Muscle layer of duodenum (tissue), 2 donors: ENCODE measurements at regions not wholly inside any gene's neighbourhood (a gene's known extent, or its start where the extent isn't known, plus 50 kb on each side); places are given as distances from the start of the nearest gene placed in this dataset.
"Not testable (repeated sequence)": the region's sequence is repeated elsewhere in the genome, so short reads cannot be mapped to it uniquely, and the experiment has no call there.

Source experiments
- H3K27ac ChIP-seq: one replicate; pipeline ENCODE4 v1.7.0; 2013; ENCODE audit warnings: mild to moderate bottlenecking, low read length
- H3K27me3 ChIP-seq: one replicate; pipeline ENCODE4 v1.7.0; 2013; ENCODE audit warnings: low read depth, mild to moderate bottlenecking, control low read depth, low read length
- H3K36me3 ChIP-seq, 2 donors: one replicate each; pipeline ENCODE4 v1.7.0; 2013; ENCODE audit warnings: low read length in 2 of 2, control low read depth in 1 of 2, mild to moderate bottlenecking in 1 of 2; ENCODE audit not compliant: insufficient read depth in 2 of 2, control insufficient read depth in 1 of 2
- H3K4me1 ChIP-seq, 2 donors: one replicate each; pipeline ENCODE4 v1.7.0; 2013; ENCODE audit warnings: low read length in 2 of 2, mild to moderate bottlenecking in 2 of 2, control low read depth in 1 of 2, moderate library complexity in 1 of 2; ENCODE audit not compliant: insufficient read depth in 2 of 2, control insufficient read depth in 1 of 2
- H3K4me3 ChIP-seq, 2 donors: one replicate each; pipeline ENCODE4 v1.7.0; 2013; ENCODE audit warnings: low read length in 2 of 2, low read depth in 1 of 2, mild to moderate bottlenecking in 1 of 2
- H3K9me3 ChIP-seq, 2 donors: one replicate each; pipeline ENCODE4 v1.7.0; 2013; ENCODE audit warnings: low read length in 2 of 2, control low read depth in 1 of 2, mild to moderate bottlenecking in 1 of 2; ENCODE audit not compliant: control insufficient read depth in 1 of 2
- donor health status: healthy.

DNA sequence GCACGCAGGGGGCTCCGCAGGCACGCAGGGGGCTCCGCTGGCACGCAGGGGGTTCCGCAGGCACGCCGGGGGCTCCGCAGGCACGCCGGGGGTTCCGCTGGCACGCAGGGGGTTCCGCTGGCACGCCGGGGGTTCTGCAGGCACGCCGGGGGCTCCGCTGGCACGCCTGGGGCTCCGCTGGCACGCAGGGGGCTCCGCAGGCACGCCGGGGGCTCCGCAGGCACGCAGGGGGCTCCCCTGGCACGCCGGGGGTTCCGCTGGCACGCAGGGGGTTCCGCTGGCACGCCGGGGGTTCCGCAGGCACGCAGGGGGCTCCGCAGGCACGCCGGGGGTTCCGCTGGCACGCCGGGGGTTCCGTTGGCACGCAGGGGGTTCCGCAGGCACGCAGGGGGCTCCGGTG, 138.8 kb upstream of the ALKAL2 start:
- H3K36me3 ChIP-seq, H3K9me3 ChIP-seq, H3K27ac ChIP-seq, H3K27me3 ChIP-seq, H3K4me3 ChIP-seq, H3K4me1 ChIP-seq: not testable (repeated sequence)

GRCh38 chr2:425947-426346, 138.1 kb upstream of the ALKAL2 start:
- Histone ChIP-seq H3K27me3 (no peaks in the 10 kb centered on the region), H3K36me3 (no peaks in the 10 kb centered on the region), H3K9me3 (no peaks in the 10 kb centered on the region), H3K27ac (no peak overlapping the region), H3K4me3 (no peak overlapping the region), H3K4me1 (no peaks in the 10 kb centered on the region)

DNA sequence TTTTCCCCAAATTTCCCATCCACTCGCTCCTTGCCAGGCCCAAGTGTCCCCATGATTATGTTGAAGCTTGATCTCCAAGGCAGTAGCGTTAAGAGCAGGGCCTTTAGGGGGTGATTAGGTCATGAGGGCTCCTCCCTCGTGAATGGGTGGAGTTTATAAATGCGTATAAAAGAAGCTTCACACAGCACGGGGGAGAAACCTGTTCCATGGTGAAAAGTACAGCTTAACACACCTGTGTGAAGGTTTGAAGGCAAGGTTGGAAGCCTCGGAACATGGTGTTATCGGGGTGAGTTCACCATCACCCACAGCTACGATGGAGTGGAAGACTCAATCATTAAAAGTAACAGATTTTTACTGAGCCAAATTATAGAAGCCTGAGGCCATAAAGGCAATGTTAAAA, 137.4 kb upstream of the ALKAL2 start:
- Histone ChIP-seq H3K9me3 (no peaks in the 10 kb centered on the region), H3K4me3 (no peak overlapping the region)

DNA sequence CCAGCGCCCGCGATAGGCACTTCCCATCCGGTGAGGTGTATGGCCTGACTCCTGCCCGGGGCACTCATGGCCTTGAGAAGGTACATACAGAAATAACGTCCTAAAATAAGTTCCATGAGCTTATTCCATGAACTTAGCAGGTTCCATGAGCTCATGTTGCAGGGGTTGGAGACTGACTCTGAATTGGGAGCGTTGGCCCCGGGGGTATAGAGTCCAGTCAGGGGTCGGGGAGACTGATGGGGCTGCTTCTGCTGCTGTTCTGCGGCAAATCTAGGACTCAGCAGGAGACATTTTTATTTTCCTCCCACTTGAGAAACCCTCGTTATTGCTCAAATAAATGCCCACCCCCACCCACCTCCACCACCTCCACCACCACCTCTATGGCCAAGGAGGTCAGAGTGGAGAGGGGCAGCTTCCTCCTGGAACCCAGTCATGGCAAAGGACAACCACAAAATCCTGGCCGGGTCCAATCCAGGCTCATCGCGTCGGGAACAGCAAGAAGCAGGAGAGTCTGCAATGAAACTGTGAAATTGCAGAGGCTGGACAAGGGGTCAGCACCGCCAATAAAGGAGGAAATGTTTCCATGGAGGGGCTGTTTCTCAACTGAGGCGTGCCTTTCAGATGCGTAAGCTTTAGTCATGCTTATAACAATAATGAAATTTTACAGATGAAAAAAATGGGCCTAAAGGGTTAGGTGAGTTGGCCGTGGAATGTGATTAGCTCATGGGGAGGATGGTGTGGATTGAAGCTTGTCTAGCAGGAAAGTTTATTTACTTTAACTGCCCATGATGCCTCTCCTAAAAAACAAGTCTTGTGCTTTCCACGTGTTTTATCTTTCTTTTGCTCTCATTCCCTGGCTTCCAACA, 136.6 kb upstream of the ALKAL2 start:
- no peaks in the 10 kb centered on the region for H3K36me3 ChIP-seq
- no peaks in the 10 kb centered on the region for H3K9me3 ChIP-seq
- no peak overlapping the region for H3K4me3 ChIP-seq
- no peak overlapping the region for H3K27ac ChIP-seq
- H3K27me3 ChIP-seq, result no peaks in the 10 kb centered on the region
- no peaks in the 10 kb centered on the region for H3K4me1 ChIP-seq

More for the DNA sequence above, 137.4 kb upstream of the ALKAL2 start:
- no peak overlapping the region for H3K27ac ChIP-seq
- H3K27me3 ChIP-seq, result no peaks in the 10 kb centered on the region
- H3K4me1 ChIP-seq, result no peaks in the 10 kb centered on the region
- H3K36me3 ChIP-seq, result no peaks in the 10 kb centered on the region

DNA sequence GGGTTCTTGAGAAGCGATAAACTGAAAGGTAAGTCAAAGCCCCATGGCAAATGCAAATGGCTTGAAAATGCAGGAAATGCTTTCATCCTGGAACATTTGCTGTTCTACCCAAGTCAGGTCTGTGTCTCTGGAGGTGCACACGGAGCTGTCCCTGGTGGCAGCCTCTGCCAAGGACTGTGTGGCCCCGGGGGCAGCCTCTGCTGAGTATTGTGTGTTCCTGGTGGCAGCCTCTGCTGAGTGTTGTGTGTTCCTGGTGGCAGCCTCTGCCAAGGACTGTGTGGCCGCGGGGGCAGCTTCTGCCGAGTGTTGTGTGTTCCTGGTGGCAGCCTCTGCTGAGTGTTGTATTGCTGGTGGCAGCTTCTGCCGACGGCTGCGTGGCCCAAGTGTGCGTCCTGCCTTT, 135.6 kb upstream of the ALKAL2 start:
- H3K9me3 ChIP-seq, result no peaks in the 10 kb centered on the region
- H3K36me3 ChIP-seq, result no peaks in the 10 kb centered on the region
- no peak overlapping the region for H3K27ac ChIP-seq
- H3K4me3 ChIP-seq, result no peak overlapping the region
- no peaks in the 10 kb centered on the region for H3K27me3 ChIP-seq
- no peaks in the 10 kb centered on the region for H3K4me1 ChIP-seq

GRCh38 chr2:422676-423435, 135.0 kb upstream of the ALKAL2 start:
- H3K36me3 ChIP-seq, result no peaks in the 10 kb centered on the region

DNA sequence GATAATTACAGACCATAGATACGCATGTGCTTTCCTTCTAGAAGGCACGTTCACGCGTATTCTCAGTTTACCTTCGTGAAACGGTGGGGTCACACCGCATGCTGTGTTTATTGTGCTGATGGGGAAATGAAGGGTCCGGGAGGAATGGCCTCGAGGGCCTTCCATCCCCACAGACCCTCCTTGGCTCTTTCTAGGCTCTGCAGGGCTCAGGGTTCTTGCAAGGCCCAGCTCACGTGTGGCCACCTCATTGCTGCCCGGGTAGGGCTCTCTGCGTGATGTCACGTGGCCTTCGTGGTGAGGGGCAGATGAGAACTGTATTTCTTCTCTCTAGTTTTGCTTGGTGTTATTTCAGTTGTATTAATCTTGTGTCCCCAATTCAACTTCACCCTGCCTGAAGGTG, 133.5 kb upstream of the ALKAL2 start:
- Histone ChIP-seq H3K36me3 (no peaks in the 10 kb centered on the region), H3K9me3 (no peaks in the 10 kb centered on the region), H3K4me1 (no peaks in the 10 kb centered on the region), H3K4me3 (no peak overlapping the region), H3K27me3 (no peaks in the 10 kb centered on the region), H3K27ac (no peak overlapping the region)

More at GRCh38 chr2:422676-423435, 135.0 kb upstream of the ALKAL2 start:
- Histone ChIP-seq H3K4me3 (no peak overlapping the region), H3K4me1 (no peaks in the 10 kb centered on the region), H3K9me3 (no peaks in the 10 kb centered on the region), H3K27ac (no peak overlapping the region), H3K27me3 (no peaks in the 10 kb centered on the region)

DNA sequence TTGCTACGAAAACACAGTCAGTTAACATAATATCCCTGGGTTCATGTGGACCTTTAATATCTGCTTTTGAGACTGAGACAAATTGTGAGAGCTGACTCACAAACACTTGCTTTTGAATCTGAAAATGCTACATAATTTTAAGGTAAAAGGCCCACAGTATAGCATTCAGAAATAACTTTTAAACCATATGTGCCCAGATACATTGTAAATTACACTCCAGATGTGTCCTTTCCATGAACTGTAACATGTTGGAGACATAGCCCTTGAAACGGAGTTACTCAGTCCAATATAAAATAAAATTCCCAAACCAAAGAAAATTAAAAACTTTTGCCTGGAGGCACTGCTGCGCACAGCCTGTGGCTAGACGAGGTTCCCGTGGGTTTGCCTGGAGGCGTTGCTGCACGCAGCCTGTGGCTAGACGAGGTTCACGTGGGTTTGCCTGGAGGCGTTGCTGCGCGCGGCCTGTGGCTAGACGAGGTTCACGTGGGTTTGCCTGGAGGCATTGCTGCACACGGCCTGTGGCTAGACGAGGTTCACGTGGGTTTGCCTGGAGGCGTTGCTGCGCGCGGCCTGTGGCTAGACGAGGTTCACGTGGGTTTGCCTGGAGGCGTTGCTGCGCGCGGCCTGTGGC, 131.9 kb upstream of the ALKAL2 start:
- Histone ChIP-seq H3K27ac (no peak overlapping the region), H3K4me3 (no peak overlapping the region), H3K9me3 (no peaks in the 10 kb centered on the region), H3K4me1 (no peaks in the 10 kb centered on the region), H3K27me3 (no peaks in the 10 kb centered on the region), H3K36me3 (no peaks in the 10 kb centered on the region)

- H3K27ac ChIP-seq, result no peak overlapping the region
- H3K9me3 ChIP-seq, result no peaks in the 10 kb centered on the region
- no peaks in the 10 kb centered on the region for H3K4me1 ChIP-seq
- H3K36me3 ChIP-seq, result no peaks in the 10 kb centered on the region
- no peak overlapping the region for H3K4me3 ChIP-seq
- no peaks in the 10 kb centered on the region for H3K27me3 ChIP-seq
Measured at GRCh38 chr2:417662-418061, 129.8 kb upstream of the ALKAL2 start.

- H3K4me3 ChIP-seq, result no peak overlapping the region
- H3K4me1 ChIP-seq, result no peaks in the 10 kb centered on the region
Measured at GRCh38 chr2:417006-417405, 129.1 kb upstream of the ALKAL2 start.

DNA sequence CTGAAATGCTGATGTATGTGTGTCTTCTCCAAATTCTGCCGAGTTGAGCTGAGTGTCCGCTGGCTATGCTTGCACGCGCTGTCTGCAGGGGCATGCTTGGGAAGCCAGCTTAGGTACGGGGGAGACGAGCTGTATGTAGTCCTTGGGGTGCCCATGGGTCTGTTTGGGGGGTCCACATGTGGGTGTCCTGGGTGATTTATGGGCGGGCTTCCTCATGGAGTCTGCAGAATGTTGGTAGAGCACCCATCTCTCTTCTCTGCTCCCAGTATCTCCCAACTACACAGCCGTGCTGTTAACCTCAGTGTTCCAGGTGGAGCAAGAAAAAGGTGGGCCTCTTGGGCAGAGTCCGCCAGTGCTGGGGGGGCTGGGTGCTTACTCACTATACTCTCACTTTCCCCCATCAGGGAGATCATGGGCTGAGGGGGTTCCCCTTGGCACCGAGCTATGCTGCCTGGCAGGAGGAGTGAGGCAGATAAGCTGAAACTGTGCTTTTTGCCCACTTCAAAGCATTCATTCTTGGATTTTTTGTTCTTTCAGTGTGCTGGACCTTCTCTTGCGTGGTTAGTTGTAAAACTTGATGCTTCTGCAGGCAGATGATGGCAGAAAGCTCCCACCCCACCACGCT, 128.2 kb upstream of the ALKAL2 start:
- Histone ChIP-seq H3K4me1 (no peaks in the 10 kb centered on the region), H3K27me3 (no peaks in the 10 kb centered on the region), H3K36me3 (no peaks in the 10 kb centered on the region), H3K27ac (no peak overlapping the region), H3K4me3 (no peak overlapping the region), H3K9me3 (no peaks in the 10 kb centered on the region)

More at GRCh38 chr2:417006-417405, 129.1 kb upstream of the ALKAL2 start:
- no peaks in the 10 kb centered on the region for H3K27me3 ChIP-seq
- H3K36me3 ChIP-seq, result no peaks in the 10 kb centered on the region
- no peaks in the 10 kb centered on the region for H3K9me3 ChIP-seq
- H3K27ac ChIP-seq, result no peak overlapping the region
